Hippocampal formation (tissue), 2 donors: ENCODE measurements at regions not wholly inside any gene's neighbourhood (a gene's known extent, or its start where the extent isn't known, plus 50 kb on each side); places are given as distances from the start of the nearest gene placed in this dataset.

Experiments
- DNase-seq, 2 donors: peaks; one replicate each; lab custom pipeline; 2025; lab: John Stamatoyannopoulos, UW

GRCh38 chrX:45873781-45874180 is 671.4 kb downstream of the ZNF674 start:
- no peak for DNase-seq

- no peak for DNase-seq
Measured at GRCh38 chrX:45872480-45872879, 671.8 kb upstream of the DIPK2B start.

- DNase-seq, result no peak
Measured at GRCh38 chrX:45868425-45868824, 667.7 kb upstream of the DIPK2B start.

- no peak for DNase-seq
Measured at GRCh38 chrX:45862801-45863200, 662.1 kb upstream of the DIPK2B start.

- DNase-seq, result no peak
Measured at GRCh38 chrX:45860450-45860849, 659.8 kb upstream of the DIPK2B start.

- DNase-seq, result no peak
Measured at GRCh38 chrX:45859407-45859806, 658.7 kb upstream of the DIPK2B start.

- DNase-seq, result no peak
Measured at GRCh38 chrX:45852884-45853283, 652.2 kb upstream of the DIPK2B start.

GRCh38 chrX:45851434-45851991 is 650.8 kb upstream of the DIPK2B start:
- DNase-seq, result no peak

GRCh38 chrX:45850775-45851433 is 650.2 kb upstream of the DIPK2B start:
- DNase-seq, result no peak

GRCh38 chrX:45850197-45850774 is 649.6 kb upstream of the DIPK2B start:
- DNase-seq, result peak in 1 of 2 donors; percentile 0

- DNase-seq, result no peak
Measured at GRCh38 chrX:45849261-45849862, 648.7 kb upstream of the DIPK2B start.

- DNase-seq, result no peak
Measured at GRCh38 chrX:45847961-45848360, 647.3 kb upstream of the DIPK2B start.

GRCh38 chrX:45846328-45846727 is 645.7 kb upstream of the DIPK2B start:
- DNase-seq, result no peak

GRCh38 chrX:45845142-45845541 is 644.5 kb upstream of the DIPK2B start:
- DNase-seq, result no peak

- DNase-seq, result no peak
Measured at GRCh38 chrX:45843518-45843917, 642.8 kb upstream of the DIPK2B start.

- DNase-seq, result no peak
Measured at GRCh38 chrX:45842926-45843315, 642.2 kb upstream of the DIPK2B start.

- DNase-seq, result no peak
Measured at GRCh38 chrX:45842207-45842925, 641.7 kb upstream of the DIPK2B start.

GRCh38 chrX:45840411-45840950 is 639.8 kb upstream of the DIPK2B start:
- no peak for DNase-seq

GRCh38 chrX:45830343-45830742 is 629.7 kb upstream of the DIPK2B start:
- DNase-seq, result no peak

- DNase-seq, result no peak
Measured at GRCh38 chrX:45824471-45824870, 623.8 kb upstream of the DIPK2B start.

GRCh38 chrX:45823536-45823935 is 622.9 kb upstream of the DIPK2B start:
- DNase-seq, result no peak

GRCh38 chrX:45822124-45822523 is 621.4 kb upstream of the DIPK2B start:
- no peak for DNase-seq
